ENCODE measurements at regions not wholly inside any gene's neighbourhood (a gene's known extent, or its start where the extent isn't known, plus 50 kb on each side); places are given as distances from the start of the nearest gene placed in this dataset.

DNA sequence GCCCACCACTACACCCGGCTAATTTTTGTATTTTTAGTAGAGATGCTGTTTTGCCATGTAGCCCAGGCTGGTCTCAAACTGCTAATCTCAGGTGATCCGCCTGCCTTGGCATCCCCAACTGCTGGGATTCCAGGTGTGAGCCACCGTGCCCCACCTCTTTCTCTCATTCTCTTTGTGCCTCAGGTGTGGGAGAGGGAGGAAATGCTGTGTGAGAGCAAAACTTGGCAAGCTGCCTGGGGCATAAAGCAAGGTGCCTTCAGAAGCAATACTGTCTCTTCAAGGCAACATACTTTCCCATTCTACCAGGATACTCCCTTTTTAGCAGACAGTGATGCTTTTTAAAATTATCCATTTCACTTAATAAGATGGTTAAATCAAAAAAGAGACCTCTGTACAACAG, 53.2 kb upstream of the RFC3 start:
- H3K4me1 Mint-ChIP-seq (ENCODE audit: low read depth, unreplicated experiment) = no peaks in the 10 kb centered on the region

DNA sequence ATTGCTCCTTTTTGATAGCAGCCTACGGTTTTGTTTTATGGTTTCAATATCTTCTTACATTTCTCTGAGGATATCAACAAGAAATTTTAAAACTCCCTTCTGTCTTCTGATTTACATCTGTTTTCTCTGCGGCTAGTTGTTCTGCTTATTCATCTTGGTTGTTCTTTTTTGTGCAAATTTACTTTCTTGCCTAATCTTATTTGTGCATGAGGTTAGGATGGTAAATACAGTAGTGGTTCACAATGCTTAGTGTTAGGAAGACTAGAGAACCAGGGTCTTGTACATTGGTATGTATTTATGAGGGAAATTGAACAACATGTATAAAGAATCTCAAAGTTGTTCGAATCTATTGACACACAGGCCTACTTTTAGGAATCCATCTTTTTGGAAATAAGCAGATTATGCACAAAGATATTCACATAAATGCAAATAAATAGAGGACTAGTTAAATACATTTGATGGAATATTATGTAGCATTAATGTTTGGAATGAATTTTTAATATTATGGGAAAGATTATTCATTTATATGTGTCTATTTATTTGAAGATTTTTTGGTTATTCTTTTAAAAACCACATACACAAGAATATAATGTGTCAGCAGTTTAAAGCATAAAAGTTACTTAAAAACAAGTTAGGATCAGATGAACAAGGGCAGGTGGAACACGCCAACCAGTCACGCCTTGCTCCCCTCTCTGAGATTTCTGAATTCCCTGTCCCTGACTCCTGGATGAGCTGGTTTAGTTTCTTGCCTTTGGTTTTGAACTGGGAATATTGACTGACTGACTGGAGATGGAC, 51.4 kb upstream of the RFC3 start:
- H3K4me1 ChIP-seq (ENCODE audit: insufficient read depth, low read length) = no peaks in the 10 kb centered on the region
- no peak for DNase-seq (ENCODE audit: low read depth)
- H3K4me2 ChIP-seq (ENCODE audit: low read length) = no peak overlapping the region
- no peak for TF ChIP-seq EZH2 (IDR thresholded peaks at IDR 0.05; ENCODE audit: insufficient read depth, low read length)
- TF ChIP-seq, protein P1, sequence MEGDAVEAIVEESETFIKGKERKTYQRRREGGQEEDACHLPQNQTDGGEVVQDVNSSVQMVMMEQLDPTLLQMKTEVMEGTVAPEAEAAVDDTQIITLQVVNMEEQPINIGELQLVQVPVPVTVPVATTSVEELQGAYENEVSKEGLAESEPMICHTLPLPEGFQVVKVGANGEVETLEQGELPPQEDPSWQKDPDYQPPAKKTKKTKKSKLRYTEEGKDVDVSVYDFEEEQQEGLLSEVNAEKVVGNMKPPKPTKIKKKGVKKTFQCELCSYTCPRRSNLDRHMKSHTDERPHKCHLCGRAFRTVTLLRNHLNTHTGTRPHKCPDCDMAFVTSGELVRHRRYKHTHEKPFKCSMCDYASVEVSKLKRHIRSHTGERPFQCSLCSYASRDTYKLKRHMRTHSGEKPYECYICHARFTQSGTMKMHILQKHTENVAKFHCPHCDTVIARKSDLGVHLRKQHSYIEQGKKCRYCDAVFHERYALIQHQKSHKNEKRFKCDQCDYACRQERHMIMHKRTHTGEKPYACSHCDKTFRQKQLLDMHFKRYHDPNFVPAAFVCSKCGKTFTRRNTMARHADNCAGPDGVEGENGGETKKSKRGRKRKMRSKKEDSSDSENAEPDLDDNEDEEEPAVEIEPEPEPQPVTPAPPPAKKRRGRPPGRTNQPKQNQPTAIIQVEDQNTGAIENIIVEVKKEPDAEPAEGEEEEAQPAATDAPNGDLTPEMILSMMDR (IDR thresholded peaks at IDR 0.05; ENCODE audit: insufficient read depth, low read depth, low read length) = no peak
- no peak overlapping the region for H3K27ac ChIP-seq (ENCODE audit: low read depth, low read length)
- H3K36me3 Mint-ChIP-seq (ENCODE audit: low read depth, unreplicated experiment) = no peaks in the 10 kb centered on the region
- no peaks in the 10 kb centered on the region for H3K4me1 Mint-ChIP-seq (ENCODE audit: low read depth, unreplicated experiment)
- H3K79me2 ChIP-seq (ENCODE audit: insufficient read depth, low read length) = no peaks in the 10 kb centered on the region
- H2AFZ ChIP-seq (ENCODE audit: low read depth, low read length) = no peak overlapping the region
- FAIRE-seq = no peak
- no peak overlapping the region for H3K4me3 Mint-ChIP-seq (ENCODE audit: unreplicated experiment)
- no peak overlapping the region for H3K4me3 ChIP-seq (ENCODE audit: insufficient read depth, low read depth, low read length)
- no peaks in the 10 kb centered on the region for H3K27me3 Mint-ChIP-seq (ENCODE audit: low read depth, unreplicated experiment)
- no peaks in the 10 kb centered on the region for H3K27me3 ChIP-seq (ENCODE audit: insufficient read depth, low read length)
- no peaks in the 10 kb centered on the region for H4K20me1 ChIP-seq (ENCODE audit: insufficient read depth, low read length)
- no peak overlapping the region for H3K9ac ChIP-seq (ENCODE audit: low read length)
- H3K27ac Mint-ChIP-seq (ENCODE audit: unreplicated experiment) = no peak overlapping the region
- H3K9me3 Mint-ChIP-seq (ENCODE audit: unreplicated experiment) = peaks cover 2% of the 10 kb centered on the region
- H3K9me3 ChIP-seq (ENCODE audit: insufficient read depth, low read depth, low read length) = no peaks in the 10 kb centered on the region
- no peaks in the 10 kb centered on the region for H3K36me3 ChIP-seq (ENCODE audit: insufficient read depth, low read length)

More for the DNA sequence above, 53.2 kb upstream of the RFC3 start:
- H3K9me3 ChIP-seq (ENCODE audit: insufficient read depth, low read depth, low read length) = no peaks in the 10 kb centered on the region
- no peak overlapping the region for H3K27ac ChIP-seq (ENCODE audit: low read depth, low read length)
- no peak overlapping the region for H3K27ac Mint-ChIP-seq (ENCODE audit: unreplicated experiment)
- H3K27me3 ChIP-seq (ENCODE audit: insufficient read depth, low read length) = no peaks in the 10 kb centered on the region
- H4K20me1 ChIP-seq (ENCODE audit: insufficient read depth, low read length) = no peaks in the 10 kb centered on the region
- TF ChIP-seq EZH2 (IDR thresholded peaks at IDR 0.05; ENCODE audit: insufficient read depth, low read length) = no peak
- TF ChIP-seq, protein P1 (IDR thresholded peaks at IDR 0.05; ENCODE audit: insufficient read depth, low read depth, low read length) = no peak
- no peak overlapping the region for H3K9ac ChIP-seq (ENCODE audit: low read length)
- H3K36me3 ChIP-seq (ENCODE audit: insufficient read depth, low read length) = no peaks in the 10 kb centered on the region
- no peaks in the 10 kb centered on the region for H3K36me3 Mint-ChIP-seq (ENCODE audit: low read depth, unreplicated experiment)
- H3K4me3 Mint-ChIP-seq (ENCODE audit: unreplicated experiment) = no peak overlapping the region
- no peak overlapping the region for H3K4me2 ChIP-seq (ENCODE audit: low read length)
- H2AFZ ChIP-seq (ENCODE audit: low read depth, low read length) = no peak overlapping the region
- no peak for DNase-seq (ENCODE audit: low read depth)
- H3K9me3 Mint-ChIP-seq (ENCODE audit: unreplicated experiment) = peaks cover 2% of the 10 kb centered on the region
- no peaks in the 10 kb centered on the region for H3K79me2 ChIP-seq (ENCODE audit: insufficient read depth, low read length)
- no peak for FAIRE-seq
- H3K27me3 Mint-ChIP-seq (ENCODE audit: low read depth, unreplicated experiment) = no peaks in the 10 kb centered on the region
- no peaks in the 10 kb centered on the region for H3K4me1 ChIP-seq (ENCODE audit: insufficient read depth, low read length)
- no peak overlapping the region for H3K4me3 ChIP-seq (ENCODE audit: insufficient read depth, low read depth, low read length)

DNA sequence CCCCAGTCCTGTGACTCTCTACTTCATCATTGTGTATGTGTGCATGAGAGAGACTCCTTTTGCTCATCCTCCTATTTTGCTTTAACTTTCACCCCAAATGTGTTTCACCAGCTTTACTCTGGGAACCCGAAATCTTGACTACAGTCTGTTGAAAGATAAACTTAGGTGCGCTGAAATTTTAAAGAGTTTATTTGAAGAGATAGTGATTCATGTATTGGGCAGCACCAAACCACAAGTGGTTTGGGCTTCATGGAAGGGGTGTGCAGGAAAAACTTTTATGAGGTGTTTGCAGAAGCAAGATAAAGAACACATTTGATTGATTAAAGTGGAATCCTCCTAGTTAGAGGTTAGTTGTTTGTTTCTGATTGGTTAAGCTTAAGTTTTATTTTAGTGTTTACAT, 50.8 kb upstream of the RFC3 start:
- Histone ChIP-seq H3K9me3 (ENCODE audit: insufficient read depth, low read depth, low read length) (no peaks in the 10 kb centered on the region), H3K4me1 (ENCODE audit: insufficient read depth, low read length) (no peaks in the 10 kb centered on the region), H3K79me2 (ENCODE audit: insufficient read depth, low read length) (no peaks in the 10 kb centered on the region), H3K36me3 (ENCODE audit: insufficient read depth, low read length) (no peaks in the 10 kb centered on the region), H3K27me3 (ENCODE audit: insufficient read depth, low read length) (no peaks in the 10 kb centered on the region), H4K20me1 (ENCODE audit: insufficient read depth, low read length) (no peaks in the 10 kb centered on the region), H3K4me3 (ENCODE audit: insufficient read depth, low read depth, low read length) (no peak overlapping the region), H3K9ac (ENCODE audit: low read length) (no peak overlapping the region), H3K4me2 (ENCODE audit: low read length) (no peak overlapping the region), H2AFZ (ENCODE audit: low read depth, low read length) (no peak overlapping the region), H3K27ac (ENCODE audit: low read depth, low read length) (no peak overlapping the region)
- DNase-seq (ENCODE audit: low read depth) = no peak
- no peak for TF ChIP-seq EZH2 (IDR thresholded peaks at IDR 0.05; ENCODE audit: insufficient read depth, low read length)
- TF ChIP-seq, protein P1 (IDR thresholded peaks at IDR 0.05; ENCODE audit: insufficient read depth, low read depth, low read length) = no peak
- no peaks in the 10 kb centered on the region for H3K36me3 Mint-ChIP-seq (ENCODE audit: low read depth, unreplicated experiment)
- H3K27me3 Mint-ChIP-seq (ENCODE audit: low read depth, unreplicated experiment) = no peaks in the 10 kb centered on the region
- H3K4me1 Mint-ChIP-seq (ENCODE audit: low read depth, unreplicated experiment) = no peaks in the 10 kb centered on the region
- H3K9me3 Mint-ChIP-seq (ENCODE audit: unreplicated experiment) = peaks cover 2% of the 10 kb centered on the region
- no peak for FAIRE-seq
- no peak overlapping the region for H3K4me3 Mint-ChIP-seq (ENCODE audit: unreplicated experiment)
- H3K27ac Mint-ChIP-seq (ENCODE audit: unreplicated experiment) = no peak overlapping the region
